Fibroblast of lung (primary cell): ENCODE measurements at regions not wholly inside any gene's neighbourhood (a gene's known extent, or its start where the extent isn't known, plus 50 kb on each side); places are given as distances from the start of the nearest gene placed in this dataset.

ENCODE experiments used
- DNase-seq, 2 donors: peaks; one replicate each; pipeline versions ENCODE4 v3.0.0 to v3.0.0-alpha.2; 2010; ENCODE audit warnings: low read depth in 2 of 2
- H2AFZ ChIP-seq: 2 replicates; pipeline ENCODE4 v1.5.1; 2012; ENCODE audit warnings: low read length, control low read depth, inconsistent platforms
- H3K27ac ChIP-seq: 2 replicates; pipeline ENCODE4 v1.5.1; 2011; ENCODE audit warnings: low read length, control low read depth; ENCODE audit not compliant: insufficient read depth
- H3K27me3 ChIP-seq: 2 replicates; pipeline ENCODE4 v1.5.1; 2011; ENCODE audit warnings: mild to moderate bottlenecking, low read length; ENCODE audit not compliant: control insufficient read depth, insufficient read depth
- H3K36me3 ChIP-seq: 2 replicates; pipeline ENCODE4 v1.5.1; 2011; ENCODE audit warnings: low read length; ENCODE audit not compliant: control insufficient read depth, insufficient read depth
- H3K4me1 ChIP-seq: 2 replicates; pipeline ENCODE4 v1.5.1; 2011; ENCODE audit warnings: low read length; ENCODE audit not compliant: control insufficient read depth, insufficient read depth; ENCODE audit errors: extremely low read depth
- H3K4me2 ChIP-seq: 2 replicates; pipeline ENCODE4 v1.5.1; 2011; ENCODE audit warnings: low read length, control low read depth; ENCODE audit not compliant: insufficient read depth; ENCODE audit errors: extremely low read depth
- H3K4me3 ChIP-seq, 4 experiments: fragments of 200-600 bp in 1 of 4; sonication (generic) in 1 of 4; replicated peaks in 1 of 4; 2 replicates each; pipeline ENCODE4 v1.5.1; 2011 to 2016; ENCODE audit warnings: low read length in 4 of 4, low read depth in 3 of 4, mild to moderate bottlenecking in 3 of 4, control low read depth in 2 of 4, inconsistent platforms in 1 of 4, mixed read lengths in 1 of 4; ENCODE audit not compliant: insufficient read depth in 1 of 4; ENCODE audit errors: control extremely low read depth in 1 of 4
- H3K79me2 ChIP-seq: 2 replicates; pipeline ENCODE4 v1.5.1; 2012; ENCODE audit warnings: mild to moderate bottlenecking, low read length, inconsistent platforms; ENCODE audit not compliant: control insufficient read depth, insufficient read depth
- H3K9ac ChIP-seq: 2 replicates; pipeline ENCODE4 v1.5.1; 2011; ENCODE audit warnings: mild to moderate bottlenecking, low read length, control low read depth; ENCODE audit not compliant: insufficient read depth
- H3K9me3 ChIP-seq: 2 replicates; pipeline ENCODE4 v1.5.1; 2012; ENCODE audit warnings: low read depth, low read length; ENCODE audit not compliant: control insufficient read depth, insufficient read depth
- H4K20me1 ChIP-seq: 2 replicates; pipeline ENCODE4 v1.5.1; 2011; ENCODE audit warnings: low read length; ENCODE audit not compliant: control insufficient read depth, insufficient read depth; ENCODE audit errors: extremely low read depth
- CTCF ChIP-seq, 2 donors: IDR thresholded peaks in 1 of 2; conservative IDR thresholded peaks in 1 of 2; 1 replicate in 1 of 2; 2 replicates in 1 of 2; pipeline ENCODE4 v1.5.1; 2011 to 2012; ENCODE audit warnings: low read length in 2 of 2, control low read depth in 1 of 2, inconsistent platforms in 1 of 2, low read depth in 1 of 2, mild to moderate bottlenecking in 1 of 2
- EZH2 ChIP-seq: IDR thresholded peaks from 2 replicates; pipeline ENCODE4 v1.5.1; 2012; ENCODE audit warnings: low read length, control low read depth, mild to moderate bottlenecking; ENCODE audit errors: missing control alignments

DNA sequence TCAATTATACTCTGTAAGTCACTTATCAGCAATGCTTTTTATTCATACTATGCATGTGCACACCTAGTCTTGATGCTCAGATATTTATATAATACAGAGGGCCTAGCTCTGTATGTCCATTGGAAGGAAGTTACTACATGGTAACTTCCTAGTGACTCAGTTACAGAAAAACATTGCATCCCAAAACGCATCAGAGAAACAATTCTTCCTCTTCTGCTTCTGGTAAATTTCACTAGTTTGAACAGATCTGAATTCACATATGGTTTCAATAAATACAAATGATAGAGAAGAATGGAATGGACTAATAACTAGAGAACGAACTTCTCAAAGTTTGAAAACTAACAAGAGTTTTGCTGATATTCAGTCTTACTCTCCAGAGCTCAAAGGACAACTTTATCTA, 811.3 kb upstream of the ADGRL2 start:
- Histone ChIP-seq H3K9me3 (no peaks in the 10 kb centered on the region), H2AFZ (no peak overlapping the region), H3K27ac (no peak overlapping the region), H3K4me3 (no peak overlapping the region), H3K4me2 (no peak overlapping the region), H3K79me2 (no peaks in the 10 kb centered on the region), H4K20me1 (no peaks in the 10 kb centered on the region), H3K36me3 (no peaks in the 10 kb centered on the region), H3K27me3 (no peaks in the 10 kb centered on the region), H3K9ac (no peak overlapping the region), H3K4me1 (no peaks in the 10 kb centered on the region)
- no peak for DNase-seq
- no peak for TF ChIP-seq CTCF (conservative IDR thresholded peaks at IDR 0.05 in 1 of 2, IDR thresholded peaks at IDR 0.05 in 1 of 2; ENCODE audit: low read depth in 1 of 2, low read length in 2 of 2)
- no peak for TF ChIP-seq EZH2

DNA sequence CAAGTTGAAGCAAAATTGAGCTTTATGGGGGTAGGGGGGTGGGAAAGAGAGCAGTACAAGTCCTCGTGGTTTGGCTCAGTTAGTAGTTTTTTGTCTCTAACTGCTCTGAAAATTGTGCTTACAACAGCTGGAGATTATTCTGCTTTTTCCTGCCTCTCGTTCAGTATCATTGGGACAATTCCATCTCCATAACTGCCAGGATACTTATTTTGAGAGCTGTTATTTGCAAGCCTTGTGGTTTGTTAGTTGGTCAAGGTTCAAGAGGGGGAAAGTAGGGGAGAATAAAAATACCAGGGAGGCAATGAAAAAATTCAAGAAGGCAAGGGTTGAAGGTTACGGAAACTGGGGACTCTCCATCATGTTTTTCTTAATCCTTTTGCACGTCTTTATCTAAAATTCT, 811.8 kb upstream of the ADGRL2 start:
- DNase-seq = peak; percentile 4 to 13
- H3K9me3 ChIP-seq = no peaks in the 10 kb centered on the region
- H3K4me3 ChIP-seq = no peak overlapping the region
- H3K36me3 ChIP-seq = no peaks in the 10 kb centered on the region
- H3K4me2 ChIP-seq = no peak overlapping the region
- no peaks in the 10 kb centered on the region for H3K27me3 ChIP-seq
- no peaks in the 10 kb centered on the region for H3K4me1 ChIP-seq
- H4K20me1 ChIP-seq = no peaks in the 10 kb centered on the region
- H3K27ac ChIP-seq = no peak overlapping the region
- H3K9ac ChIP-seq = no peak overlapping the region
- TF ChIP-seq CTCF (conservative IDR thresholded peaks at IDR 0.05 in 1 of 2, IDR thresholded peaks at IDR 0.05 in 1 of 2; ENCODE audit: low read depth in 1 of 2, low read length in 2 of 2) (no peak), EZH2 (no peak)
- no peak overlapping the region for H2AFZ ChIP-seq
- no peaks in the 10 kb centered on the region for H3K79me2 ChIP-seq

DNA sequence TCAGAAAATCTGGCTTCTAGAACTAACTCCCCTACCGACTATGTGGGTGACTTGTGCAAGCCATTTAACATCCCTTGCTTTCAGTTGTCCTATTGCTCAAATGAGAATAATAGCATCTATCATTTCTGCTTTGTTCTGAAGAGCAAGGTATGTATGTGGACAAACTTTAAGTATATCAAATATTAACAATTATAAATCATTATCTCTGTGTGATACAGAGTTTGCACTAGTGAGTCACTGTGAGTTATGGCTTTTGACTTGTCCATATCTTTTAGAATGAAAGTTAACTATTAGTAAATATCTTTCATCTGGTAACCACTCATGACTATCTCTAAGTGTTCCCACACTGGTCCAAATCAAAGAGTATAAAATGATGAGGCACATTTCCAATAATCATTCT, 812.9 kb upstream of the ADGRL2 start:
- H3K9ac ChIP-seq = no peak overlapping the region
- H3K27me3 ChIP-seq = no peaks in the 10 kb centered on the region
- no peak overlapping the region for H2AFZ ChIP-seq
- H4K20me1 ChIP-seq = no peaks in the 10 kb centered on the region
- H3K4me3 ChIP-seq = no peak overlapping the region
- H3K36me3 ChIP-seq = no peaks in the 10 kb centered on the region
- no peaks in the 10 kb centered on the region for H3K4me1 ChIP-seq
- no peak overlapping the region for H3K27ac ChIP-seq
- no peak for DNase-seq
- H3K79me2 ChIP-seq = no peaks in the 10 kb centered on the region
- TF ChIP-seq CTCF (conservative IDR thresholded peaks at IDR 0.05 in 1 of 2, IDR thresholded peaks at IDR 0.05 in 1 of 2; ENCODE audit: low read depth in 1 of 2, low read length in 2 of 2) = no peak
- no peak for TF ChIP-seq EZH2
- H3K9me3 ChIP-seq = no peaks in the 10 kb centered on the region
- H3K4me2 ChIP-seq = no peak overlapping the region
